ENCODE measurements at regions not wholly inside any gene's neighbourhood (a gene's known extent, or its start where the extent isn't known, plus 50 kb on each side); places are given as distances from the start of the nearest gene placed in this dataset.
A peak's percentile ranks its signal among the peaks of the same experiment; 100 is the strongest.
"Not testable (repeated sequence)": the region's sequence is repeated elsewhere in the genome, so short reads cannot be mapped to it uniquely, and the experiment has no call there.

DNA sequence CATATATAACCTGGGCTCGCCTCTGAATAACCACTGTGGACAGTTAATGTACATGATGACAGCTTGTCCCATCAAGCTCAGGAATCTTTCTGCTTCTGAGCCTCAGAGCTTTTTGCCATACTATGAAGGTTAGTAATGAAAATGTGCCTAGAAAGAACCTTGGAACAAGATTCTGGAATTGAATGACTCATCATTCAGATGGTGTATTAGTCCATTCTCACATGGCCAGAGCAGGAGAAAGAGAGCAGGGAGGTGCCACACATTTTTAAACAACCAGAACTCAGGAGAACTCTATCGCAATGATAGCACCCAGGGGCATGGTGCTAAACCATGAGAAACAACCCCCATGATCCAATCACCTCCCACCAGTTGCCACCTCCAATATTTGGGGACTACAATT, 542.1 kb downstream of the PRR16 start:
- no peak for DNase-seq (ENCODE audit: low spot score)

DNA sequence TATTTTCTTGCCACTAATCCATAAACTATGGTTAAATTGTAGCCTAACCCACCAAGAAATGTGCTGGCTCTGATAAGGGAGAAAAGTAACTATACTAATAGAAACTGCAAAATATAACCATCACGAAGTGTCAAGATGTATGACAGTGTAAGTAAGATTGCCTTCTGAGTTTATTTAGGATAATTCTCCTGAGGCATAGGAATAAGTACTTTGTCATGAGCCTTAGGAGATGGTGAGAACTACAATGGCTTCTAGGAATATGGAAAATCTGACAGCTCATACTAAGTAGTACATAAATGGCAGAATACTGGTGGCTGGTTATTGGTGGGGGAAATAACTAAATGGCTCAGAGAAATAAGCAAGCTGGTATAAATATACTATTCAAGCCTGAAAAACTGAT, 543.9 kb downstream of the PRR16 start:
- DNase-seq (ENCODE audit: low spot score) = no peak

- no peak for DNase-seq (ENCODE audit: low spot score)
Measured at GRCh38 chr5:121009058-121009457, 545.0 kb downstream of the PRR16 start.

DNA sequence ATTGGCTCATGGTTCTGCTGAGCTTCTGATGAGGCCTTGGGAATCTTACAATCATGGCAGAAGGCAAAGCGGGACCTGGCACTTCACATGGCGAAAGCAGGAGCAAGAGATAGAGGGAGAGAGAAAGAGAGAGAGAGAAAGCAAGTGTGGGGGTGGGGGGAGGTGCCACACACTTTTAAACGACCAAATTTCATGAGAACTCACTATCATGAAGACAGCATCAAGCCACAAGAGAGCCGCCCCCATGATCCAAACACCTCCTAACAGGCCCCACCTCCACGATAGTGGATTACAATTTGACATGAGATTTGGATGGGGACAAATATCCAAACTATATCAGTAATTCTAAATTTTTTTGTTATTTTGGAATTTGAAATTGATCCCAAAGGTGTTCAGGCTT, 553.9 kb downstream of the PRR16 start:
- no peak for DNase-seq (ENCODE audit: low spot score)

DNA sequence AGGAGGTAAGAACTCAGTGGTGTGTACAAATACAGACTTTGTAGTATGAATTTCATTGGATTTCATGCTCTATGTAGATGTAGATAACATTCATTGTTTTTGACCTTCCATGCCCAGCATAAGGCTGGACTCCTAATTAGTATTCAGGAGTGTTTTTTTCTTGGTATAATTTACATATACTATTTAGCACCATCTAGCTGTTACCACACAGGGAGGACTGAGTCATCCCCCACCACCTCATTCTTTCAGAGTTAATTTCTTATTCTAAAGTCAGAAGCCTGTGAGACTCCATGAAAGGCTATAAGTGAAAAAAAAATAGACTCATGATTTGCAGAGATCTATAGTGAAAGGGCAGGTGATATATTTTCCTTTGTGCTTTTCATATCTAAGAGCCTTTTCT, 555.0 kb downstream of the PRR16 start:
- no peak for DNase-seq (ENCODE audit: low spot score)

GRCh38 chr5:121019734-121020133, 555.6 kb downstream of the PRR16 start:
- DNase-seq (ENCODE audit: low spot score) = no peak

DNA sequence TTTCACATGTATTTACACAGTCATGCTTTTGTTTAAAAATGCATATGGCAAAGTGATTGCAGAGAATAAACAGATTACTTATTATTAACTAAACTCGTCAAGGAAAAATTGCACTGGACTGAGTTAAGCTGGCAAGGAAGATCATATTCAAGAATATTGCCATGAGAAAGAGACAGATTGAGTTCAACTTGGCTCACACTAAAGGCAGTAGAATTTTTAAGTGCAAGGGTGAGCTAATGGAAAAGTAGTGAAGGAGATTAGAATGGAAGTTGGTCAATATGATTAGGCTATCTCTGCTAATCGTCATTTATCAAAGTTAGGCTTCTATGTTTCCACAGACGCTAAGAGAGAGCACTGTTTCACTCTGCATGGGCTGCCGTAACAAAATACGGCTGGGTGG, 557.6 kb downstream of the PRR16 start:
- DNase-seq (ENCODE audit: low spot score) = no peak

DNA sequence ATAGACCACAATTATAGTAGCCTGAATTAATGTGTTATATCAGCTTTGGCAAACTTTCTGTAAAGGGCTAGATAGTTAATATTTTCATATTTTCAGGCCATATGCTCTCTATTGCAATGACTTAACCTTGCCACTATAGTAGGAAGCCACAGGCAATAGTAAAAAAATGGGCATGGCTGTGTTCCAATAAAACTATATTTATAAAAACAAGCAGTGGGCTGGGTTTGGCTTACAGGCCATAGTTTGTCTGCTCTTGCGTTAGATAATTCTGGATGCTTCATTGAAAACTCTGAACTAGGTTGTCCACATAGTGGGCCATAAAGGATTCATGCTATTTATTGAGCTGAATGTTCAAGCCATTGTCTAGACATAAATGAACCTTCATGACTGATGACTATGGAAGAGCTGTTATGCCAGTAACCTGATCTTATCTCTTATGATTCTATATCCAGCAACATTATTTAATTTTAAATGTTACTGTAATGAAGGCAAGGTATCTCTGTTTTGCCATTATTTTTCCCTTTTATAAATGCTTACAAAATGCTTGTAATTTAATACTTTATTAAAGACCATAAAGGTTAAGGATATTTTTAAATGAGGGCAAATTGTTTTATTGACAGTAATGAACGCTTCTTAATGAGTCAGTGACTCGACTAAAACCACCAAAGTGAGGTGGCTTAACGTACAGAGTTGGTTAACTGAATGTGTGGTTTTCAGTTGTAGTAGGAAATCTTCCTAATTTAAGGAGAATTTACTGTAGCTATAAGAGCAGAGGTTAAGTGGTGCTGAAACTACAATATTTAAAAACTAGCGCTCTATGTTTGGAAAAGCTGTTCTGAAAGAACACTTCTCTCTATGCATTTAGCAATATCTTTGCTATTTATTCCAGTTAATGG, 560.6 kb downstream of the PRR16 start:
- DNase-seq (ENCODE audit: low spot score) = no peak

DNA sequence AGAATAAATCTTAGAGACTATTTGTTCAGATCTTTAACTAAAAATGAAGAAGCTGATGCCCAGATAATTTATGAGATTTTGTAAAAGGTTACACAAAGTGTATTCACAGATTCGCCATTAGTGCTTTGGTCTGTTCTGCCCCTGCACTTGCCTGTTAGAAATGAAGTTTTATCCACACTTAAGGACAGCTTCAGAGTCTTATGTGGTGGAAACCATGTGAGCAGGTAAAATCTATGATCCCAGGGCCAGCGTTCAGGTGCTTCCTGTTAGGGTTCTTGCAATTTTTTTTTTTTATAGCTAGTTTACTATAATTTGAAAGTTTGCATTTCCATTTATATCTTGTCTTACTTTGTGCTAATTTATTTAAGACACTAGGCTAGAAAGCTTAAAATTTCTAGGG, 561.6 kb downstream of the PRR16 start:
- no peak for DNase-seq (ENCODE audit: low spot score)

DNA sequence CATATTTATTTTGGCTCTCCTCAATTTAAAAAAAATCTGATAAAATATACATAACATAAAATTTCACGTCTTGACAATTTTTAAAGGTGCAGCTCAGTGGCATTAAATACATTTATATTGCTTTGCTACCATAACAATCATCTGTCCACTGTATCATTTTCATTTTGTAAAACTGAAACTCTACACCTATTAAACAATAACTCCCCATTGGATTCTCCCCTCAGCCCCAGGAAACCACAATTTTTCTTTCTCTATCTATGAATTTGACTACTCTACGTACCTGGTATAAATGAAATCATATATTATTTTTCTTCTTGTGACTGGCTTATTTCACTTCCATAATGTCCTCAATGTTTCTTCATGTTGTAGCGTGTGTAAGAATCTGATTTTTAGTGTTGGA, 563.5 kb downstream of the PRR16 start:
- no peak for DNase-seq (ENCODE audit: low spot score)

DNA sequence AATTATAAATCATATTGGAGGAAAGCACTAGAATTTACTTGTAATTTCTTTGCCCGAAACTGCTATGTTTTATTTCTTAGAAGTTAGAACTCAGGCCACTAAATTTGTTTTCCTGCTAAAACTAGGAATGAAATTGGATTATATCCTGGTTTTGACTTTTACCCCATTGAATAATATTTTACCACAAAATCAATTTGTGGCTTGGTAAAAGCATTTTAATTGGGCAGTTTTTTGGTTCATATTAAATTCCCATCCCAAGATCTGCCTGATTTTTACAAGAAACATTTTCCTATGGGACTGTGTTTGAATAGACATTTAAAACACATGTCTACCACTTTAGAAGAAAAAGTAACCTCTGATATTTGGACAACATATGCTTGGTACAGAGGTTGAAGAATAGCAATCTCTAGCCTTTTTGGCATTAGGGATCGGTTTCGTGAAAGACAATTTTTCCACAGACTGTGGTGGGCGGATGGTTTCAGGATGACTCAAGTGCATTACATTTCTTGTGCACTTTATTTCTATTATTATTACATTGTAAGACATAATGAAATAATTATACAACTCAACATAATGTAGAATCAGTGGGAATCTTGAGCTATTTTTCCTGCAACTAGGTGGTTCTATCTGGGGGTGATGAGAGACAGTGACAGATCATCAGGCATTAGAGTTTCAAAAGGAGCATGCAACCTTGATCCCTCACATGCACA, 565.6 kb downstream of the PRR16 start:
- peak; percentile 7 for DNase-seq (ENCODE audit: low spot score)

- DNase-seq (ENCODE audit: low spot score) = peak; percentile 17
Measured at GRCh38 chr5:121031491-121031890, 567.4 kb downstream of the PRR16 start.

DNA sequence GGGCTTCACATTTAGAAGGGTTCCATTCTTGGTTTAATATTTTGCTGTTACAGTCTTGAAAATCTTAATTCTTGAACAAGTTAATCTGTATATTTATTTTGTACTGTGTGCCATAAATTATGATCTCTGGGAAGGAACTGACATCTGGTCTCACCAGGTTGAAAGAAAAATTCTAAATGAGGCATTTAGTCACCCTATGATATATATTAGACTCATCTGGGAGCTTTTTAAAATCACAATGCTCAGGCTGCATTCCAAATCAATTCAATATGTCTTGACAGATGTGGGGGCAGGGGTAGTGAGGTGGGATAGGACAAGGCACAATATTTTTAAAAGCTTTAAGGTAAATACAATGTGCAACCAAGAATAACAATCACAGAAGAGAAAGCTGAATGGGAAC, 569.2 kb downstream of the PRR16 start:
- DNase-seq (ENCODE audit: low spot score) = no peak

DNA sequence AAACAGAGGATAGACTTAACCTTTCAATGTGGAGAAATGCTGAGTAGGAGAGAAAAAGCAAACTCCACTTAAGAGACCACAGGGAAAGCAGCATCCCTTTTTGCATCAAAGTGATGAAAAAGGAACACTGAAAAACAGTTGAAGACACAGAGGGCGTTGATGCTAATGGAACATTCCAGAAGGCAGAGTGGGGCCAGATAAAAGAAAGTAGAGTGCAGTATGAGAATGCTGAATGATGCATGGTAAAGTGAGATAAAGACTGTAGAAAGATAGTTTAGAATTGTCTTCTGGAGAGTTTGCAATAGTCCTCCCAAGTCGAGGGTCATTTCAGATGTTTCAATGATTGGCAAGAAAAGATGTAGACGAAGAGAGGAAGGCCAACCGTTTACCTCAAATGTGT, 574.3 kb downstream of the PRR16 start:
- DNase-seq (ENCODE audit: low spot score) = no peak

- DNase-seq (ENCODE audit: low spot score) = no peak
Measured at GRCh38 chr5:121049971-121050370, 585.9 kb downstream of the PRR16 start.

DNA sequence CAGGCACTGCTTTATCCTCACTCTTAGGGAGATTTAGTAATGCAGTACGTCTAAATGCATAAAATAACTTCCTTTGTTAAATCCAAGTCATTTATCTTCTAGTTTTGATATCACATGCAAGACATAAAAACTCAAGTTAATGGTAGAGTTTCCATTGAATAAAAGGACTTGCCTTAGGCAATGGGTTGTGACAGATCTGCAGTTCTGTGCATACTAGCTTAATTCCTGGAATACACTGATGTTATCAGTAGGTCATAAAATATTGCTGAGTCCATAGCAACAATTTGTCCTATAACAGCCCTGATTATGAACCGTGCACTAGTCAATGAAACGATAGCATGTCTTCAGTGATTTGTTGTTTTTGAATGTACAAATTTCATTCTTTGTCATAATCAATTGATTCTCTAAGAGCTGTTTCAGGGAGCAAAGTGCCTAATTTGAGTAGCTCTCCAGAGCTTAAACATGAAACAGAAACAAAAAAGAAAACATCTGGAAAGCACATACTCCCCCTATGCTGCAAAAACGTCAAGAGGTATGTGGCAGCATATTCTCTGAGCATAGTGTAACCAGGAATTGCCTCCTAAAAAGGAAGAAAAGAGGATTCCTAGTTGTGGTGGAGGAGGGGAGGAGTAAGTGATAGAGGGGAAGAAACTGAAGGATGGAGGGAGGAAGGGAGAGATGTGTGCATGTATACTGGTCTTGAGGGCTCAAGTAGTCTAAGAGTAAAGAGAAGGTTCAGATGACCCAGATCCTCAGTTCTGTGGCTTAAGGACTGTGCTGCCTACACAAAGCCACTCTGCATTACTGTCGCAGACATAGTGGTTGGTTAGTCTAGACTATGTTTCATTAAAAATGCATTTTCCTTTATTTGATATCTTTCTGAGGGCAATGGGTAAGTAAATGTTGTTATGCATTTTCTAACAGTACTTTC, 589.2 kb downstream of the PRR16 start:
- DNase-seq (ENCODE audit: low spot score) = no peak

DNA sequence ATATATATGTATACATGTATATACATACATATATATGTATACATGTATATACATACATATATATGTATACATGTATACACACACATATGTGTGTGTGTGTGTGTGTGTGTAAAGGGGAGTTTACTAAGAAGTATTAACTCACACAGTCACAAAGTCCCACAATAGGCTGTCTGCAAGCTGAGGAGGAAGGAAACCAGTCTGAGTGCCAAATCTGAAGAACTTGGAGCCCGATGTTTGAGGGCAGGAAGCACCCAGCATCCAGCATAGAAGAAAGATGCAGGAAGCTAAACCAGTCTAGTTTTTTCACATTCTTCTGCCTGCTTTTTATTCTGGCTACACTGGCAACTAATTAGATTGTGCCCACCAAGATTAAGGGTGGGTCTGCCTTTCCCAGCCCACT, 591.5 kb downstream of the PRR16 start:
- no peak for DNase-seq (ENCODE audit: low spot score)

GRCh38 chr5:121064241-121064640, 600.1 kb downstream of the PRR16 start:
- DNase-seq (ENCODE audit: low spot score) = not testable (repeated sequence)

DNA sequence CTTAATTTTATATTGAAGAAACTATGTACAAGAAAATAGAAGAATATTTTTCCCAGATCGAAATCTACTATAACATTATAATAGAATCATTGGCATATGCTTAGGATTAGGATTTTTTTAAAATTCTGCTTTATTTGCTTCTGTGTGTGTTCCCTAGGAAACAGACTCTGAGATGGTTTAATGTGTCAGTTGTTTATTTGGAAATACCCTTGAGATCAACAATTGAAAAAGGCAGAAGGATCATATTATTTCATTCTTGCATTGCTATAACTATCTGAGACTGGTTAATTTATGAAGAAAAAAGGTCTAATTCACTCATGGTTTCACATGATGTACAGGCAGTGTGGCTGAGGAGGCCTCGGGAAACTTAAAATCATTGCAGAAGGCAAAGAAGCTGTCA, 622.6 kb downstream of the PRR16 start:
- DNase-seq (ENCODE audit: low spot score) = no peak

DNA sequence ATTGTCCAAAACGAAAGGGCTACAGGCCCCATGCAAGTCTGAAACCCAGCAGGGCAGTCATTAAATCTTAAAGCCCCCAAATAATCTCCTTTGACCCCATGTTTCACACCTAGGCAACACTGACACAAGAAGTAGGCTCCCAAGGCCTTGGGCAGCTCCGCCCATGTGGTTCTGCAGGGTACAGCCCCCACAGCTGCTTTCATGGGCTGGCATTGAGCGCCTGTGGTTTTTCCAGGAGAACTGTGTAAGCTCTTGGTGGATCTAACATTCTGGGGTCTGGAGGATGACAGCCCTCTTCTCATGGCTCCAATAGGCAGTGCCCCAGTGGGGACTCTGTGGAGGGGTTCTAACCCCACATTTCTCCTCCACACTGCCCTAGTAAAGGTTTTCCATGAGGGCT, 623.5 kb downstream of the PRR16 start:
- no peak for DNase-seq (ENCODE audit: low spot score)

DNA sequence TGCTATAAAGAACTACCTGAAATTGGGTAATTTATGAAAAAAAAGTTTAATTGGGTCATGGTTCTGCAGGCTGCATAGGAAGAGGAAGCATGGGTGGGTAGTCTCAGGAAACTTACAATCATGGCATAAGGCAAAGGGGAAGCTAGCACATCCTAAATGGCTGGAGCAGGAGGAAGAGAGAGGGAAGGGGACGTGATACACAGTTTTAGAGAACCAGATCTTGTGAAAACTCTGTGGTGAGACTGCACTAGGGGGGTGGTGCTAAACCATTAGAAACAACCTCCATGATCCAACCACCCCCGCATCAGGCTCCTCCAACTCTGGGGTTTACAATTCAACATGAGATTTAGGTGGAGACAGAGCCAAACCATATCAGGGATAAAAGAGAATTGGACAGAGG, 624.2 kb downstream of the PRR16 start:
- no peak for DNase-seq (ENCODE audit: low spot score)

DNA sequence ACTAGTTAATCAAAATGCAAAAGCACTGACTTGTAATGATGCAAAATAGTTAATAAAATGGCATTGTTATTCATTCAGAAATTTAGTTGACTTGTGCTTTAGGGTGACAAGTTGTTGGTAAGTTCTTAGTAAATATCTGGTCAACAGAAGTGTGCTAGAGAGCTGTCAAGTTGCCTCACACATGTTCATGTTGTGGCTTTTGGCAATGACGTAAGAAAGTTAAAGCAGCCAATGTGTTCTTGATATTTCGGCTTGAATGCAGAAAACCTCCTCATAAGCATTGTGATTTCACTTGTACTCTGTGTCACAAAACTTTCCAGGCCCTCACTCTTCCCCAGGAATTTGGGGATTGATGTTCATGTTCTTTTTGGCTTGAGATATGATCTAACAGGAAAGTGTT, 626.7 kb downstream of the PRR16 start:
- peak; percentile 1 for DNase-seq (ENCODE audit: low spot score)

All from AG08395 (cell line).